Skeletal muscle satellite cell (primary cell): ENCODE measurements at regions not wholly inside any gene's neighbourhood (a gene's known extent, or its start where the extent isn't known, plus 50 kb on each side); places are given as distances from the start of the nearest gene placed in this dataset.

Experiments
- small RNA-seq: library from RNA; depleted of rRNA; stranded (forward); fragments of <200 nt; gene quantifications from one replicate; pipeline ENCODE3, GENCODE V24; 2012

Small RNAs in the stretch of these regions (small RNA-seq; reads per million reads assigned to genes)
- gene RNU6-393P, result 0.63 reads per million
